ENCODE measurements at regions not wholly inside any gene's neighbourhood (a gene's known extent, or its start where the extent isn't known, plus 50 kb on each side); places are given as distances from the start of the nearest gene placed in this dataset.

GRCh38 chr1:56180520-56181190, 398.7 kb downstream of the PLPP3 start:
- DNase-seq = no peak

GRCh38 chr1:56179543-56179942, 399.8 kb downstream of the PLPP3 start:
- DNase-seq = no peak

- no peak for DNase-seq
Measured at GRCh38 chr1:56175211-56175610, 404.2 kb downstream of the PLPP3 start.

DNA sequence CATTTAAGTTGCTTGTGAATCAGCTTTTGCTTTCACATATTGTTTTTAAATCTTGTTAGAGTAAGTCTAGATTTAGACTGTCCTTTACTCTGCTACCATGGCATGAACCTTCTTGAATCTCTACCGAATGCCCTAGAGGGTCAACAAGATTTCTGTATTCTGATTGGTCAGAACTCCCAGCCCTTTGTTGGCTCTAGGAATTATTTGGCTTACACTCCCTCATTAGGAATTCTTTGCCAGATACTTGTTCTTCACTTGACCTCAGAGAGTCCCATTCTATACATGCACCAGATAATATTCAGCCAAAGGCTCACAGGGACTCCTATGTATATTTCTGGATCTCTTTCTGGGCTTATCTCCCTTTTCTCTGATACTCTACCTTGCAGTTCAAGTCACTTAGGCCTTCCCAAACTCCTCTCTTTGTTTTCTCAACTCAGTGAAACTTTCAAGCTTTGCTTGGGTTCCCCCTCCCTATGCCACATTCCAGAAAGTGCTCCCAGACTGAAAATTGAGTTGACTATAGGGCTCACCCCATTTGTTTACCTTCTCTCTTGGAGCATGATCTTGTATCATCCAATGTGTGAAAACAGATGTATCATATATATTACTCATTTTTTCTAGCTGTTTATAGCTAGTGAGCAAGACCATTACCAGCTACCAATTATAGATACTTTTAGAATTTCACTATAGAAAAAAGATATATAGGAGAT, 405.0 kb downstream of the PLPP3 start:
- no peak for DNase-seq

GRCh38 chr1:56173736-56174135, 405.6 kb downstream of the PLPP3 start:
- no peak for DNase-seq

GRCh38 chr1:56171670-56172069, 407.7 kb downstream of the PLPP3 start:
- no peak for DNase-seq

- no peak for DNase-seq
Measured at GRCh38 chr1:56170784-56171320, 408.5 kb downstream of the PLPP3 start.

DNA sequence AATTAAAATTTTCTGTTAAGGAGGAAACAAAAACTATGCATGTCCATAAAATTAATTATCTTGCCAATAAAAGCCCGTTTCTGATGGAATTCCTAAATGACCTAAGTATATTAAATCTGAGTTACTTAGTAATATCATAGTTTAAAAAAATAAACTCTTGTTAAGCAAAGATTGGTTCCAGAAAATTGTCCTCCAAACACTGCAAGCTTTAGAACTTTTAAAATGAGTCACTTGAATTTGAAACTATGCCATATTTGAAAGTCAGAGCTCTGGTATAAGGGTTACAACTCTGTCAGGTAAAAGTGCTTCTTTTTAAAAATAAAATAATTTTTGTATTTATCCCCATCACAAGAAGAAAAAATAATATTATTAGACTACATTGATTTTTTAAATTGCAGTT, 409.5 kb downstream of the PLPP3 start:
- DNase-seq = no peak

- no peak for DNase-seq
Measured at GRCh38 chr1:56168176-56168575, 411.2 kb downstream of the PLPP3 start.

GRCh38 chr1:56167596-56167995, 411.8 kb downstream of the PLPP3 start:
- no peak for DNase-seq

GRCh38 chr1:56160773-56161315, 418.5 kb downstream of the PLPP3 start:
- DNase-seq = no peak

- DNase-seq = no peak
Measured at GRCh38 chr1:56156971-56157876, 422.1 kb downstream of the PLPP3 start.

DNA sequence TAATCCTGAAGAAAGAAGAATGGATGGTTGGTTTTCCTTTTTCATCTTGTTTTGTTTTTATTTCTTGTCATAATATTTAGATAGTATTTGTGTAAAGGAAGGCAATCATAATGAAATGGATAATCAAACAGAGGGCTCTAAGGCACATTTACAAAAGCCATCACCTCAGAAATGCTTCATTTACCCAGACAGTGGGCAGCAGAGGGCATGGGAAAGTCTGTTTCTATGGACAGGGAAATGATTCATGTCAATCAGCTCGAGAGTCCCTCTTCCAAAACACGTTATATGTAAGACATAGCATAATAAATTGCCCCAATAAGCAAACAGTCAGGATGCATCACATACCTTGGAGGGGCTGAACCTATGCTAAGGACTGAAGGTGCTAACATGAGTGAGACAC, 426.1 kb downstream of the PLPP3 start:
- no peak for DNase-seq

- no peak for DNase-seq
Measured at GRCh38 chr1:56152635-56153034, 426.7 kb downstream of the PLPP3 start.

- no peak for DNase-seq
Measured at GRCh38 chr1:56151402-56151801, 428.0 kb downstream of the PLPP3 start.

DNA sequence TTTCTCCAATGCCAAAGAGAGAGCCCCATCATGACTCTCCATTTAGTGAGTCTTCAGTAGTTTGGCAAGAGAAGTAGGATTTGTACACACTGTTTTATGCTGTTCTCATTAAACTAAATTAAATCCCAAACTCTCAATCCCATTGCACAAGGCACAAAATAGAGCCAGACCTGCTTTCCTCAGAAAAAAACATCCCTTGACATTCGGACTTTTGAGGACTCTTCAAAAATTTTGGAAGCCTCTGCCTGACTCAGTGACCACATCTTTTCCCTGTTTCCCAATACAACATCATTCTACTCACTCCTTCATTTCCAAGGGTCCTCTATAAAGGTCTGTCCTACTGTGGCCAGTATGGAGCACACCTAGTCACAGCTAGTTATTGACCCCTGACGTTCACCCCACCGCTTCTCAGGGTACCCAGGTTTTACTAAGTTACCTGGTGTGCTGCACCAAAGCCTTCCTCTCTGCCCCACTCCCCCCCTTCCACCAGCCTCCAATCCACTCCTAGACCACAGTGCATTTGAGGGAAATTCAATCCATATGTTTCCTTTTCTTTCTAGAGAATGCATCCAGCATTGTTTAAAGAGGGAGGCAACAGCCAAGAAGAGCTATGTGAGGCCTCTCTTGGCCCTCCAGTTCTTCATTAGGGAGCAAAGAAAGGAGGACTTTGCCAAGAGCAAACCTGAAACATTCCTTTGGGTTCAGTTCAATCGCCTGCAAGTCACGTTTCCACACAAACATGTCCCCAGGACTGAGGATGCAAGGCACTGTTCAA, 428.7 kb downstream of the PLPP3 start:
- DNase-seq = no peak

DNA sequence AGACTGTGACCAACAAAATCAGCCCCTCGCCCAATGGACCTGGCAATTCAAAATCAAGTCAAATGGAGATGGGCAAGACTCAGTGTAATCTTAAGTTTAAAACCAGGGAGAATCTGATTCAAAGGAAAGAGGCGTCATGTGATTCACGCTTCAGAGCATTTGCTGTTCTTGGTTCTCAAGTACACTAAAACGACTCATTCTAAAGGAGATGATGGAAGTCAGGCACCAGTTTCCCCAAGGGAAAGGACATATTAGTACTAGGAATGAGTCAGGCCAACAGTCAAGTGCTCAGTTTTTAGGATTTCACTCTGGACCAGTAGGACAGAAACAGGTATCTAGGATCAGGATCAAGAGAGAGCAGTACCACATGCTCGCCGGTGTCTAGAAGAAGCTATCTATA, 429.6 kb downstream of the PLPP3 start:
- DNase-seq = no peak

DNA sequence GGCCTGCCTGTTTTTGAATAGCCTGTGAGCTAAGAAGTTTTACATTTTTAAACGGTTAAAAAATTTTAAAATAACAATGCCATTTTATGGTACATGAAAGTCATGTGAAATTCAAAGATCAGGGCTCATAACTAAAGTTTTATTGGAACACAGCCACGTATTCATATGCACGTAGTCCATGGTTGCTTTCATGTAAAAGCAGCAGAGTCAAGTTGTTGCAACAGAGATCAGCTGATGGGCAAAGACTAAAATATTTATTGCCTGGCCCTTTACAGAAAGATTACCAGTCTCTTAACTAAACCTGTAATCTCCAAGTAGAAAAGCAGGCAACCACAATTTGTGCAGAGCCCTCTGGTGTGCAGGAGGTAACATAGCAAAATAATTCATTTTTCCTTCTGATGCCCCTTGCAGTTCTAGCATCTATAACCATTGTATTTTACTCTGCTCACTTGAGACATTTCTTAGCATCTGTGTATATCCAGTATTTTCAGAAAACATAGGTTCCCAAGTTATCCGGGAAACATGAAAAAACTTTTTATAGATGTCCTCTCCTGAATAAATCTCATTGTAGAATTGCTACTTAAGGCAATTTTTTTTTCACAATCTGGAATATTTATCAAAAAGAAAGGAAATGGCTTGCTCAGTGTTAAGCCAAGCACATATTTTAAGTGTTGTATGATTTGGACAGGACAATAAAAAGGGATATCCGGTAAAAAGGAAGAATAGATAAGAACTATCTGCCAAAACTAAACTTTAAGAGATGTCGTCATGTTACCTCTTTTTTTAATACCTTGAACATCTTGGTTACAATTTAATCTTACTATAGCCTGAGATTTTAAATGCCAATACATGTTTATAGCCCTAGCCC, 430.8 kb downstream of the PLPP3 start:
- no peak for DNase-seq

GRCh38 chr1:56147459-56147858, 431.9 kb downstream of the PLPP3 start:
- DNase-seq = no peak

GRCh38 chr1:56147034-56147433, 432.3 kb downstream of the PLPP3 start:
- no peak for DNase-seq

DNA sequence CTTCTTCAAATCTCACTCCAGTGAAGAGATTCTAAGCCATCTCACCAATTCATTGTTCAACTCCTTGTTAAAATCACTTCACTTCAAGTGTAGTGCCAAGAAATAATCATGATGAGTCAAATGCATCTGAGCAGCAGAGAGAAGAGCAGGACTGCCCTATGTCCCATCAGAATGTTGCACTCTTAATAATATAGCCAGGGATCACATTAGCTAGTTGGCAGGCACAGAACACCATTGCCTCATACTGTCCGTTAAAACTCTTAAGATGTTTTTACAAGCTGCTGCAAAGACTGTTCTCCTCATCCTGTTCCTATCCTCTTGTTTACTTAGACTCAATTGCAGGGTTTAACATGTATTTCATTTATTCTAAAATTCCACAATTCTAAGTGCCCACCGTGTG, 432.9 kb downstream of the PLPP3 start:
- no peak for DNase-seq

Measured in CD4-positive, alpha-beta T cell treated with Interleukin-21 for 1 hour (primary cell).